ENCODE measurements at regions not wholly inside any gene's neighbourhood (a gene's known extent, or its start where the extent isn't known, plus 50 kb on each side); places are given as distances from the start of the nearest gene placed in this dataset.

GRCh38 chr4:24209131-24209530 lies 319.3 kb upstream of the PPARGC1A start:
- H2BK5ac ChIP-seq (ENCODE audit: low read depth, low read length), result no peak overlapping the region
- no peak overlapping the region for H3K9ac ChIP-seq (replicated peaks in 1 of 4; ENCODE audit: extremely low read depth in 1 of 4, low read depth in 3 of 4, low read length in 3 of 4)
- H3K23ac ChIP-seq (ENCODE audit: insufficient read length), result no peak overlapping the region
- WGBS, 2 experiments (ENCODE audit: extremely low coverage in 1 of 2, insufficient coverage in 1 of 2, insufficient read length in 1 of 2, insufficient replicate concordance in 2 of 2, low coverage in 1 of 2, low lambda C conversion rate in 2 of 2, missing lambda C conversion rate in 1 of 2), result 97% methylated on average over 3 of the region's 3 CpGs; no CpG with 5 or more reads in 1 of the 2 experiments
- H3K4ac ChIP-seq (replicated peaks; ENCODE audit: insufficient read length, low read depth, low read length), result no peak overlapping the region
- no peaks in the 10 kb centered on the region for H3K79me2 ChIP-seq (ENCODE audit: control insufficient read depth in 1 of 2, insufficient read depth in 2 of 2, low read length in 2 of 2)
- H3K79me1 ChIP-seq (ENCODE audit: low read depth, low read length), result no peaks in the 10 kb centered on the region
- FAIRE-seq (no peak), DNase-seq (ENCODE audit: low read depth in 1 of 2, low spot score in 2 of 2) (no peak)
- no peaks in the 10 kb centered on the region for H3K36me3 ChIP-seq (ENCODE audit: control insufficient read depth in 2 of 4, insufficient read depth in 4 of 4, low read length in 3 of 4)
- H2BK120ac ChIP-seq (replicated peaks; ENCODE audit: low read depth, low read length), result no peak overlapping the region
- no peak overlapping the region for H2BK15ac ChIP-seq (ENCODE audit: low read length)
- no peak overlapping the region for H3K14ac ChIP-seq (ENCODE audit: insufficient read length)
- no peaks in the 10 kb centered on the region for H4K20me1 ChIP-seq (replicated peaks in 1 of 2; ENCODE audit: control insufficient read depth in 1 of 2, insufficient read depth in 2 of 2, low read length in 2 of 2)
- H3K56ac ChIP-seq (replicated peaks; ENCODE audit: insufficient read length, low read depth, low read length), result no peak overlapping the region
- no peak overlapping the region for H4K91ac ChIP-seq (replicated peaks; ENCODE audit: insufficient read length, low read length)
- H2BK20ac ChIP-seq (ENCODE audit: low read length), result no peak overlapping the region
- no peak overlapping the region for H4K5ac ChIP-seq (ENCODE audit: insufficient read length, low read depth, low read length)
- H3K23me2 ChIP-seq (ENCODE audit: low read depth, low read length), result no peaks in the 10 kb centered on the region
- H2AK5ac ChIP-seq (ENCODE audit: low read depth, low read length), result no peak overlapping the region
- H3K18ac ChIP-seq (ENCODE audit: extremely low read depth, low read length), result no peak overlapping the region
- H2AFZ ChIP-seq (ENCODE audit: low read length), result no peak overlapping the region
- H2BK12ac ChIP-seq (ENCODE audit: low read depth, low read length), result no peak overlapping the region
- no peak overlapping the region for H3K4me3 ChIP-seq (ENCODE audit: extremely low read depth in 1 of 4, insufficient read depth in 2 of 4, low read depth in 3 of 4, low read length in 4 of 4)
- ChIA-PET CTCF (ENCODE audit: partially characterized antibody) (interaction anchor here (0.9 to 1.1 kb wide), 2 partner anchors 18 to 25 kb away, joined by 3 read pairs; no protein-coding TSS in a partner anchor), POLR2A (ENCODE audit: partially characterized antibody) (no interaction called here)
- H3K9me3 ChIP-seq (ENCODE audit: insufficient read depth in 2 of 2, low read depth in 1 of 2, low read length in 1 of 2), result no peaks in the 10 kb centered on the region
- no peak overlapping the region for H3K4me2 ChIP-seq (ENCODE audit: insufficient read depth in 1 of 2, low read depth in 2 of 2, low read length in 2 of 2)
- H3K27me3 ChIP-seq (replicated peaks in 1 of 4; ENCODE audit: control insufficient read depth in 3 of 4, extremely low read depth in 1 of 4, insufficient read depth in 3 of 4, low read length in 3 of 4), result no peaks in the 10 kb centered on the region
- H4K8ac ChIP-seq (ENCODE audit: extremely low read depth, insufficient read depth, low read length), result no peak overlapping the region
- H3K27ac ChIP-seq (ENCODE audit: low read depth, low read length), result no peak overlapping the region
- peaks cover 0 to 4% (median 2%) of the 10 kb centered on the region in 4 experiments; a peak in 2 of 7 replicates for H3K4me1 ChIP-seq (replicated peaks in 1 of 4; ENCODE audit: control insufficient read depth in 3 of 4, insufficient read depth in 4 of 4, low read length in 3 of 4)
- TF ChIP-seq KDM1A (IDR thresholded peaks at IDR 0.05; ENCODE audit: borderline replicate concordance, low read length), result no peak
- TF ChIP-seq SIRT6 (IDR thresholded peaks at IDR 0.05; ENCODE audit: low read length), result no peak
- no peak for TF ChIP-seq RBBP5 (IDR thresholded peaks at IDR 0.05; ENCODE audit: borderline replicate concordance, low read depth, low read length)
- TF ChIP-seq TAF7 (optimal IDR thresholded peaks at IDR 0.05; ENCODE audit: borderline replicate concordance, low read depth, low read length), result no peak
- no peak for TF ChIP-seq GABPA (IDR thresholded peaks at IDR 0.05; ENCODE audit: borderline replicate concordance, insufficient read depth, low read length)
- no peak for TF ChIP-seq SIX5 (IDR thresholded peaks at IDR 0.05; ENCODE audit: low read depth, low read length)
- no peak for TF ChIP-seq TEAD4 (IDR thresholded peaks at IDR 0.05; ENCODE audit: low read depth, low read length)
- no peak for TF ChIP-seq SP2 (IDR thresholded peaks at IDR 0.05; ENCODE audit: low read length)
- no peak for TF ChIP-seq TAF1 (IDR thresholded peaks at IDR 0.05; ENCODE audit: low read depth, low read length)
- no peak for TF ChIP-seq TBP (IDR thresholded peaks at IDR 0.05; ENCODE audit: low read depth, low read length)
- no peak for TF ChIP-seq SAP30 (IDR thresholded peaks at IDR 0.05; ENCODE audit: insufficient read depth, insufficient replicate concordance, low read length)
- no peak for TF ChIP-seq KDM4A (IDR thresholded peaks at IDR 0.05; ENCODE audit: low read depth, low read length, severe bottlenecking)
- no peak for TF ChIP-seq BCL11A (IDR thresholded peaks at IDR 0.05; ENCODE audit: low read depth in 2 of 2, low read length in 2 of 2)
- no peak for TF ChIP-seq E2F6 (IDR thresholded peaks at IDR 0.05)
- TF ChIP-seq PHF8 (conservative IDR thresholded peaks at IDR 0.05; ENCODE audit: low read depth, low read length), result no peak
